ENCODE measurements at regions not wholly inside any gene's neighbourhood (a gene's known extent, or its start where the extent isn't known, plus 50 kb on each side); places are given as distances from the start of the nearest gene placed in this dataset.

DNA sequence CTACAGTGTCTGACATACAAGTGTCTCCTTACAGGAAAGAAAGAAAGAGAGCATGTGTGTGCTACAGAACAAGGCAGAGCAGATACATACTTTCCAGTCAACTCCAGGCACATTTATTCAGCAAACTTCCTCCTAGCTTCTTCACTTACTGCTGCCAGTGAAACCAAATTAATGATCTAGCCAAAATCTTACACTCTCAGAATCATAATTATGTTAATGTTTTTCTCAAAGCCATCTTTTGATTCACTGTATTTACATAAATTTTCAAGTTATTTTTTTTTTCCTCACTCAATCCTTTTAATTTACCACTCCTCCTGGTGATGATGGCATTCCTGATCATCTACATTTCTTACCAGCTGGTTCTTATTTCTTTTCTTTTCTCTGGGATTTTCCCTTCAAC, 326.7 kb downstream of the IGSF11 start:
- Histone ChIP-seq H3K4me2 (ENCODE audit: low read length, poor library complexity, severe bottlenecking) (no peak overlapping the region), H2BK15ac (ENCODE audit: low read depth, poor library complexity, severe bottlenecking) (no peak overlapping the region), H2BK5ac (ENCODE audit: low read depth, low read length, poor library complexity, severe bottlenecking) (no peak overlapping the region), H3K14ac (ENCODE audit: low read length in 2 of 2) (no peak overlapping the region), H3K79me1 (replicated peaks; ENCODE audit: low read length, poor library complexity, severe bottlenecking) (no peaks in the 10 kb centered on the region), H3K18ac (ENCODE audit: low read depth in 1 of 2, low read length in 2 of 2) (no peak overlapping the region), H3K4ac (ENCODE audit: low read depth in 1 of 2, low read length in 2 of 2) (no peak overlapping the region), H3K4me1 (ENCODE audit: control insufficient read depth, insufficient read depth, low read depth, low read length) (no peaks in the 10 kb centered on the region), H2BK120ac (ENCODE audit: low read depth, low read length) (no peak overlapping the region), H3K36me3 (ENCODE audit: control insufficient read depth in 1 of 2, insufficient read depth in 2 of 2, low read depth in 1 of 2, low read length in 2 of 2) (no peaks in the 10 kb centered on the region), H4K8ac (ENCODE audit: low read length) (no peak overlapping the region), H3K27ac (ENCODE audit: low read length, poor library complexity, severe bottlenecking) (no peak overlapping the region), H2AK5ac (ENCODE audit: low read length, severe bottlenecking) (no peak overlapping the region), H3K4me3 (ENCODE audit: insufficient read depth in 1 of 2, low read depth in 1 of 2, low read length in 2 of 2) (no peak overlapping the region), H2AFZ (ENCODE audit: low read depth, low read length) (no peak overlapping the region), H3K27me3 (ENCODE audit: control insufficient read depth in 1 of 2, insufficient read depth in 1 of 2, low read length in 2 of 2) (no peaks in the 10 kb centered on the region), H3K9me3 (ENCODE audit: control insufficient read depth, low read length) (no peaks in the 10 kb centered on the region), H3K9ac (ENCODE audit: low read length) (no peak overlapping the region), H2BK12ac (ENCODE audit: low read length in 2 of 2) (no peak overlapping the region), H3K23ac (ENCODE audit: low read length in 2 of 2) (no peak overlapping the region), H4K91ac (ENCODE audit: low read length) (no peak overlapping the region)
- no peak for DNase-seq

DNA sequence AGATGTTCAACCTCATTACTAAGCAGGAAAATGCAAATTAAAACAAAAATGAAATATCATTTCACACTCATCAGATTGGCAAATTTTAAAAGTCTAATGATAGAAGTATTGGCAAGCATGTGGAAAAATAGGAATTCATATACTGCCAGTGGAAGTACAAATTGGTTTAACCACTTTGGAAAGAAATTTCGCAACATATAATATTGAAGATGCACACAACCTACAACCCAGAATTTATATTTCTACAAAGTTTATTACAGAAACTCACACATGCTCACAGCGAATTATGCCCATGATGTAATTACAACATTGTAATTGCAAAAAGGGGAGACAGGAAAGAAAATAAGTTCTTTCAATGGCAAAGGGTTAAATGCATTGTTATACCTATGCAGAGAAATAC, 324.1 kb downstream of the IGSF11 start:
- Histone ChIP-seq H4K91ac (ENCODE audit: low read length) (no peak overlapping the region), H2AK5ac (ENCODE audit: low read length, severe bottlenecking) (no peak overlapping the region), H3K27me3 (ENCODE audit: control insufficient read depth in 1 of 2, insufficient read depth in 1 of 2, low read length in 2 of 2) (no peaks in the 10 kb centered on the region), H3K4ac (ENCODE audit: low read depth in 1 of 2, low read length in 2 of 2) (no peak overlapping the region), H4K8ac (ENCODE audit: low read length) (no peak overlapping the region), H3K9ac (ENCODE audit: low read length) (no peak overlapping the region), H3K4me2 (ENCODE audit: low read length, poor library complexity, severe bottlenecking) (no peak overlapping the region), H3K9me3 (ENCODE audit: control insufficient read depth, low read length) (no peaks in the 10 kb centered on the region), H3K14ac (ENCODE audit: low read length in 2 of 2) (no peak overlapping the region), H3K36me3 (ENCODE audit: control insufficient read depth in 1 of 2, insufficient read depth in 2 of 2, low read depth in 1 of 2, low read length in 2 of 2) (no peaks in the 10 kb centered on the region), H2BK5ac (ENCODE audit: low read depth, low read length, poor library complexity, severe bottlenecking) (no peak overlapping the region), H2AFZ (ENCODE audit: low read depth, low read length) (no peak overlapping the region), H3K27ac (ENCODE audit: low read length, poor library complexity, severe bottlenecking) (no peak overlapping the region), H3K79me1 (replicated peaks; ENCODE audit: low read length, poor library complexity, severe bottlenecking) (no peaks in the 10 kb centered on the region), H3K23ac (ENCODE audit: low read length in 2 of 2) (no peak overlapping the region), H2BK120ac (ENCODE audit: low read depth, low read length) (no peak overlapping the region), H3K4me1 (ENCODE audit: control insufficient read depth, insufficient read depth, low read depth, low read length) (no peaks in the 10 kb centered on the region), H3K18ac (ENCODE audit: low read depth in 1 of 2, low read length in 2 of 2) (no peak overlapping the region), H2BK15ac (ENCODE audit: low read depth, poor library complexity, severe bottlenecking) (no peak overlapping the region), H2BK12ac (ENCODE audit: low read length in 2 of 2) (no peak overlapping the region), H3K4me3 (ENCODE audit: insufficient read depth in 1 of 2, low read depth in 1 of 2, low read length in 2 of 2) (no peak overlapping the region)
- 100% methylated on average over 1 of the region's 2 CpGs for WGBS
- DNase-seq, result no peak

DNA sequence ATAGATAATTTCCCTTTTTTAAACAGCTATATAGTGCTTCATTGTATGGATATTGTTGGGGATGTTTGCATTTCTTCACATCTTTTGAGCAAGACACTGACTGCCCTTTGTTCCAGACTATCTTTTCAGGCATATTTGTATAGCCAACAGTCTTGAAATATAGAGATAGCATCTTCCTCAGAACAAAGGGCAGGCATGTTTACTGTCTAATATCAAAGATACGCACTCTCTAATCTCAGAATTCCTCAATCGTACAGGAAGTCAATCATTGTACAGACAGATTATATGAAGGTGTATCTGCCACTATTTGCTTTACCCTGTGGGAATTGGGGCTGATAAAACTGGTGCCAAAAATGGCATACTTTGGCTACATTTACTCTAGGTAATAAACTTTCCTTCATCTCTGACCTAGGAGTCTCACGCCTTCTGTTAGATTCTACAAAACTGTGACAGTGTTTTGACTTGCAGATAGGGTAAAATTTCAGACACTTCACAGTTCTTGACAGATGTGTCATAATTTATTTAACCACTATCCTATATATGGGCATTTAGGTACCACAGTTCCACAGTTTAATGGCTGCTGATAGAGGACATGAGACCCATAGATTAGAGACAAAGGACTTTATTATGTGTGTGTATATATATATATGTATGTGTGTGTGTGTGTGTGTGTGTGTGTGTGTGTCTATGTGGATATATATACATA, 321.0 kb downstream of the IGSF11 start:
- Histone ChIP-seq H3K79me1 (replicated peaks; ENCODE audit: low read length, poor library complexity, severe bottlenecking) (no peaks in the 10 kb centered on the region), H2AFZ (ENCODE audit: low read depth, low read length) (no peak overlapping the region), H2BK12ac (ENCODE audit: low read length in 2 of 2) (no peak overlapping the region), H2BK120ac (ENCODE audit: low read depth, low read length) (no peak overlapping the region), H3K4me3 (ENCODE audit: insufficient read depth in 1 of 2, low read depth in 1 of 2, low read length in 2 of 2) (no peak overlapping the region), H4K8ac (ENCODE audit: low read length) (no peak overlapping the region), H3K4ac (ENCODE audit: low read depth in 1 of 2, low read length in 2 of 2) (no peak overlapping the region), H3K4me2 (ENCODE audit: low read length, poor library complexity, severe bottlenecking) (no peak overlapping the region), H3K23ac (ENCODE audit: low read length in 2 of 2) (no peak overlapping the region), H2BK15ac (ENCODE audit: low read depth, poor library complexity, severe bottlenecking) (no peak overlapping the region), H3K27me3 (ENCODE audit: control insufficient read depth in 1 of 2, insufficient read depth in 1 of 2, low read length in 2 of 2) (no peaks in the 10 kb centered on the region), H2AK5ac (ENCODE audit: low read length, severe bottlenecking) (no peak overlapping the region), H3K27ac (ENCODE audit: low read length, poor library complexity, severe bottlenecking) (no peak overlapping the region), H3K36me3 (ENCODE audit: control insufficient read depth in 1 of 2, insufficient read depth in 2 of 2, low read depth in 1 of 2, low read length in 2 of 2) (no peaks in the 10 kb centered on the region), H2BK5ac (ENCODE audit: low read depth, low read length, poor library complexity, severe bottlenecking) (no peak overlapping the region), H3K4me1 (ENCODE audit: control insufficient read depth, insufficient read depth, low read depth, low read length) (no peaks in the 10 kb centered on the region), H3K9me3 (ENCODE audit: control insufficient read depth, low read length) (no peaks in the 10 kb centered on the region), H3K9ac (ENCODE audit: low read length) (no peak overlapping the region), H4K91ac (ENCODE audit: low read length) (no peak overlapping the region), H3K14ac (ENCODE audit: low read length in 2 of 2) (no peak overlapping the region), H3K18ac (ENCODE audit: low read depth in 1 of 2, low read length in 2 of 2) (no peak overlapping the region)
- WGBS, result no CpG with 5 or more reads among the region's 3 CpGs
- no peak for DNase-seq

DNA sequence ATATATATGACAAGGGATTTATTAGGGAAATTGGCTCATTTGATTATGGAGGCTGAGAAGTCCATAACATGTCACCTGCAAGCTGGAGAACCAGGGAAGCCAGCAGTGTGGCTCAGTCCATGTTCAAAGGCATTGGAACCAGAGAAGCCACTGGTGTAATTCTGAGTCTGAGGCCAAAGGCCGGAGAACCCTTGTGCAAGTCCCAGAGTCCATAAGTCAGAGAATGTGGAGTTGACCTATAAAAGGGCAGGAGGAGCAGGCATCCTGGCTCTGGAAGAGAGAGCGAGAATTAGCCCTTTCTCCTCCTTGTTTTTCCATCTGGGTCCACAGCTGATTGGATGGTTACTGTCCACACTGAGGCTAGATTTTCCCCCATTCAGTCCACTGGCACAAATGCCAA, 319.8 kb downstream of the IGSF11 start:
- no peak overlapping the region for H2BK15ac ChIP-seq (ENCODE audit: low read depth, poor library complexity, severe bottlenecking)
- 83% methylated on average over 2 of the region's 2 CpGs for WGBS
- H2BK12ac ChIP-seq (ENCODE audit: low read length in 2 of 2), result no peak overlapping the region
- H3K14ac ChIP-seq (ENCODE audit: low read length in 2 of 2), result no peak overlapping the region
- H2BK120ac ChIP-seq (ENCODE audit: low read depth, low read length), result no peak overlapping the region
- H4K91ac ChIP-seq (ENCODE audit: low read length), result no peak overlapping the region
- no peak overlapping the region for H3K27ac ChIP-seq (ENCODE audit: low read length, poor library complexity, severe bottlenecking)
- H3K4me1 ChIP-seq (ENCODE audit: control insufficient read depth, insufficient read depth, low read depth, low read length), result no peaks in the 10 kb centered on the region
- H2BK5ac ChIP-seq (ENCODE audit: low read depth, low read length, poor library complexity, severe bottlenecking), result no peak overlapping the region
- no peak for DNase-seq
- no peak overlapping the region for H3K9ac ChIP-seq (ENCODE audit: low read length)
- H3K36me3 ChIP-seq (ENCODE audit: control insufficient read depth in 1 of 2, insufficient read depth in 2 of 2, low read depth in 1 of 2, low read length in 2 of 2), result no peaks in the 10 kb centered on the region
- no peak overlapping the region for H3K18ac ChIP-seq (ENCODE audit: low read depth in 1 of 2, low read length in 2 of 2)
- no peak overlapping the region for H4K8ac ChIP-seq (ENCODE audit: low read length)
- H3K27me3 ChIP-seq (ENCODE audit: control insufficient read depth in 1 of 2, insufficient read depth in 1 of 2, low read length in 2 of 2), result no peaks in the 10 kb centered on the region
- no peak overlapping the region for H3K4me3 ChIP-seq (ENCODE audit: insufficient read depth in 1 of 2, low read depth in 1 of 2, low read length in 2 of 2)
- H2AFZ ChIP-seq (ENCODE audit: low read depth, low read length), result no peak overlapping the region
- H3K9me3 ChIP-seq (ENCODE audit: control insufficient read depth, low read length), result no peaks in the 10 kb centered on the region
- H3K4ac ChIP-seq (ENCODE audit: low read depth in 1 of 2, low read length in 2 of 2), result no peak overlapping the region
- H3K23ac ChIP-seq (ENCODE audit: low read length in 2 of 2), result no peak overlapping the region
- H3K4me2 ChIP-seq (ENCODE audit: low read length, poor library complexity, severe bottlenecking), result no peak overlapping the region
- no peak overlapping the region for H2AK5ac ChIP-seq (ENCODE audit: low read length, severe bottlenecking)
- H3K79me1 ChIP-seq (replicated peaks; ENCODE audit: low read length, poor library complexity, severe bottlenecking), result no peaks in the 10 kb centered on the region

All from mesenchymal stem cell (in vitro differentiated cells and primary cell).